DMS153 treated with DMSO at 0.1 percent for 48 hours (cell line): ENCODE measurements at regions not wholly inside any gene's neighbourhood (a gene's known extent, or its start where the extent isn't known, plus 50 kb on each side); places are given as distances from the start of the nearest gene placed in this dataset.

Source experiments
- DNase-seq: peaks from one replicate; lab custom pipeline; 2025; ENCODE audit not compliant: unreplicated experiment; lab: John Stamatoyannopoulos, UW

DNA sequence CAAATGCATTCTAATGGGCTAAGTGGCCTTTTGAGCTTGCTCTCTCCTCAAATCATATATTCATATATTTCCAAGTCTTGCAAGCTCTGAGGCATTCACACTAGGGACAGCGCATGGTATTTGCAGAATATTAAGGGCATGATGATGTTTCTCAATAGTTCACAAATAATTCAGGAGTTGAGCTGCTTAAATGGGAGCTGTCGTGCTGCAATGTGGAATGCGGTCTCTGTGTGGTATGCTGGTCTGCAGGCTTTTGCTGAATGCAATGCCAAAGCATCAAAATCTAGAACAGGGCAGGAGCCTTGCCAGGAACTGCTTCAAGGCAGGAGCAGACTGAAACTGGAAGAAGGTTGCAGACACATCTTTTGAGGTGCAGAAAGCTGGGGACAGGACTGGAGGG is 1060.0 kb downstream of the TBC1D22A start:
- DNase-seq: no peak

GRCh38 chr22:47818496-47818895 is 1056.0 kb downstream of the TBC1D22A start:
- no peak for DNase-seq

DNA sequence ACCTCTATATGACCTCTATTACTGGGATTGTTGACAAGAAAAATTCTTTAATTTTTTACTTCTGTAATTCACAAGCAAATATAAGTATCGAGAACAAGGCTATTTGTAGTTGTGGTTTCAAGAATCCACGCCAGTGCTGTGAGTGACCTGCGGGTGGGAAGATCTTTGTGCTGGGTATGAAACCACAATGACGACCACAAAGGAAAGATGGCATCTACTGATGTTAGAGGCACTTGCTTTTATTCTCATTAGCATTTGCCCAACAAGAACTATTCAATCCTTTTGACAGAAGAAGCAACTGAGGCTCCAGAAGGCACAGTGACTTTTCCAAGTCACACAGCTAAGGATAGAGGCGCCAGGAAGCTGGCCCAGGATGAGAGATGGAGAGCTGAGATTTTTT is 1054.9 kb downstream of the TBC1D22A start:
- DNase-seq: no peak

DNA sequence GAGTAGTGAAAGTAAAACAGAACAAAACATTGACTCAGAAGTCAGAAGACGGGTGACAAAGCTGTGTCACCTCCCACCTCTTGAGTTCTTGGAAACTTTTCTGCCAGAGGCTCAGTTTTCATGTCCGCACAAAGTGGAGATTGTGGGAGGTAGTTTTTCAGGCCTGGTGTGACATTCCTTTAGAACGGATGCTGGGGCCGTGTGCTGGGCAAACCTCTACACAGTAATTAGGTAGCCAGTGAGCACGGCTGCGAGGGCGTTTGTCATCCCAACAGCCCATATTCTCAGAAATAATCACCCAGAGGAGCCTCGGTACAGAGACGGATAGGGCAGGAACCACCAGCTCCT is 1054.4 kb downstream of the TBC1D22A start:
- DNase-seq: no peak

GRCh38 chr22:47816121-47816862 is 1053.8 kb downstream of the TBC1D22A start:
- DNase-seq: no peak

- no peak for DNase-seq
Measured at GRCh38 chr22:47814474-47814873, 1052.0 kb downstream of the TBC1D22A start.

DNA sequence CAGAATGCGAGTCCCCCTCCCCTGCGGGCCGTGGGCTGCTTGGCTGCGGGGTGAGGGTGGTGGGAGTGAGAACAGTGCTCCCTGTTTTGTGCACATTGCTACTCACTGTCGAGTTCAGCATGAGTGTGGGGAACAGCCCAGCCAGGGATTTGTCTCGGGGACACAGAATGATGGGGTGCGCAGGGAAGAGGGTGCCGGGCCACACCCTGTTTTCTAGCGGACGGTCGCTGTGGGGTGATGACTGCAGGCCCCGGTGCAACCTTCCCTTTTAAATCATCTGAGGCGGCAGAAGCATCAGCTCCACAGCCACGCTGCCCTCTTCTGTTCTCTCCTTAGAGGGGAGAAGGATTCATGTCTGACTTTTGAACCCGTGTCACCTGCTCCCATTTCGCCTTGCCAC is 1051.2 kb downstream of the TBC1D22A start:
- no peak for DNase-seq

GRCh38 chr22:47811971-47812370 is 1049.5 kb downstream of the TBC1D22A start:
- no peak for DNase-seq

- DNase-seq: no peak
Measured at GRCh38 chr22:47810505-47811500, 1048.4 kb downstream of the TBC1D22A start.

DNA sequence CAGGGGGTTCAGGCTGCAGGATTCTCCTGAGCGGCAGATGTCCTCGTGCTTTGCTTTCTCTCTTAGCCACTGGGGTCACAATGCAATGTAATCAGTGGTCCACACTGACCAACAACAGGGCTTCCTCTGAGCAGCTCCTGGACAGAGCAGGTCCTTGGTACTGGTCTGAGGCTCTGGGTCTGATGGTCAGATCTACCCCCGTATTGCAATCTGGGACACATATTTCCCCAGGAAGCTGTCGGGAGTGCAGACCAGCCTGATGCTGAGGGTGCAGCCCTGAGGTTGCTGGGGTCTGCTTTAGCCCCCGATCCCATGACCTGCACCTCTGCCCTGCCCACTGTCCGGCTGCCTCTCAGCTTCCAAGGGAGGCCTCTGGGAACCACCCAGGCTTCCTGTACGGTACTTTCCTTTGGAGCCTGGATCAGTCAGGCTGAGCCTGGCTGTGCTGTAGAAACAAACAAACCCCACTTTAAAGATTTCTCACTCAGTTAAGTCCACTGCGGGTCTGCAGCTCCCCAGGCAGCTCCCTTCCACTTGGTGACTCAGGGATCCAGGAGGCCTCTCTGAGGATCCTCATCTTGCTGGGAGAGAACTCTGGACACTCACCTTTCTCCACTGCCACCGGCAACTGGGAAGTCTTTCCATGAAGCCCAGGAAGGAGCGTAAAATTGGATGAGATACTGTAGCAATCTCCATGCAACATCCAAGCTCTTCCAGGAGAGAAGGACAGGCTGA is 1046.6 kb downstream of the TBC1D22A start:
- no peak for DNase-seq

- no peak for DNase-seq
Measured at GRCh38 chr22:47808236-47808635, 1045.8 kb downstream of the TBC1D22A start.

GRCh38 chr22:47807506-47807905 is 1045.1 kb downstream of the TBC1D22A start:
- DNase-seq: no peak

GRCh38 chr22:47806894-47807293 is 1044.4 kb downstream of the TBC1D22A start:
- DNase-seq: no peak

DNA sequence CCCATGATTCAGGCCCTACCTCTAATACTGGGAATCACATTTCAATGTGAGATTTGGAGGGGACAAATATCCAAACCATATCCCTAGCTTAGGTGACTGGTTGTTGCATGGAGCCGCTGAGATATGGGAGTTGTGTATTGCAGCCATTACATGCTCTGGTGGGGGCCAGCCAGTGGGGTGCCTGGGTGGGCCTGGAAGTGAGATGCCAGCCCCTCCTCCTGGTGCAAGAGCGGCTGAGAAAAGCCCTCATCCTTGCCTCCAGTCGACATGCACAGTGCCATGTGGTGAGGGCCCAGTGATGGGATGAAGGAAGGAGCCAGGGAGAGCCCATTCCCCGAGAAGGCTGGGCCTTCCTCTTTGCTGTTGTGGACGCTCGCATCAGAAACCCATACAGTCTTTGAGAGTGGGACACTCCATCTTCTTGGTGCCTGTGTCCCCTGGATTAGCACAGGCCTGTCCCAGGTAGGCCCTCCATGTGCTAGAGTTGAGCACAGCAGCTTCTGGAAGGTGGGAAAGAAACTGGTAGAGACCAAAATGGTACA is 1043.0 kb downstream of the TBC1D22A start:
- no peak for DNase-seq

GRCh38 chr22:47804281-47804680 is 1041.8 kb downstream of the TBC1D22A start:
- DNase-seq: no peak

DNA sequence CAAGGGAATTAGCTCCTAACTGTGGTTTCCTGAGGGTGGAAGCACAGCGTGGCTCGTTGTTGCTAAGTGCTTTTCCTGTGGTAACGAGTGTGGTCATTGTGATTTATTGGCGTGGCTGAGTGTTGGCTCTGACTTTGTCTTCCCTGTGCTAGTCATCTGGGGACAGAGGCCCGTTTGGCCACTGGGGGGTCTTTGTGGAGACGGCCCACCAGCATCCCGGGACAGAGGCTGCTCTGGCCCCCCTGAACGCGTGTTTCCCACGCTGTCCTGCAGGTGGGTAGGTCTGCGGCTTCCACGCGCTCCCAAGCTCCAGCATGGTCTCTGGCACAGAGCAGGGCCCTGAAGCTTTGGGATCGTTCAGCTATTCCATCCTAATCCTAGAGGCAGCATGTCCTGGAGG is 1040.0 kb downstream of the TBC1D22A start:
- no peak for DNase-seq

GRCh38 chr22:47801541-47802245 is 1039.2 kb downstream of the TBC1D22A start:
- no peak for DNase-seq

- DNase-seq: no peak
Measured at GRCh38 chr22:47798229-47798628, 1035.8 kb downstream of the TBC1D22A start.

- no peak for DNase-seq
Measured at GRCh38 chr22:47797342-47797945, 1035.0 kb downstream of the TBC1D22A start.
